Activated CD4-positive, alpha-beta T cell treated with anti-CD3 and anti-CD28 coated beads, Interleukin-2, Interleukin-4, amounts not matched to agents 100 ng/mL and 50 ng/mL, durations not matched to agents 16 hours and 8 hours (primary cell): ENCODE measurements at regions not wholly inside any gene's neighbourhood (a gene's known extent, or its start where the extent isn't known, plus 50 kb on each side); places are given as distances from the start of the nearest gene placed in this dataset.
A peak's percentile ranks its signal among the peaks of the same experiment; 100 is the strongest.
"Not testable (repeated sequence)": the region's sequence is repeated elsewhere in the genome, so short reads cannot be mapped to it uniquely, and the experiment has no call there.

Experiments used
- DNase-seq: peaks from one replicate; pipeline ENCODE4 v3.0.0-alpha.2; 2020; ENCODE audit warnings: low spot score

GRCh38 chr9:89670801-89671434 is 66.1 kb downstream of the GADD45G start:
- no peak for DNase-seq

- no peak for DNase-seq
Observed at GRCh38 chr9:89674667-89675057, 69.8 kb downstream of the GADD45G start.

- DNase-seq: no peak
Observed at GRCh38 chr9:89675058-89675742, 70.4 kb downstream of the GADD45G start.

- DNase-seq: no peak
Observed at GRCh38 chr9:89676281-89676680, 71.5 kb downstream of the GADD45G start.

- DNase-seq: no peak
Observed at GRCh38 chr9:89677702-89678395, 73.0 kb downstream of the GADD45G start.

GRCh38 chr9:89678396-89679015 is 73.7 kb downstream of the GADD45G start:
- no peak for DNase-seq

GRCh38 chr9:89679016-89679415 is 74.2 kb downstream of the GADD45G start:
- no peak for DNase-seq

GRCh38 chr9:89679581-89679980 is 74.8 kb downstream of the GADD45G start:
- DNase-seq: no peak

- DNase-seq: no peak
Observed at GRCh38 chr9:89680547-89681467, 76.0 kb downstream of the GADD45G start.

- not testable (repeated sequence) for DNase-seq
Observed at GRCh38 chr9:89681468-89681859, 76.7 kb downstream of the GADD45G start.

- no peak for DNase-seq
Observed at GRCh38 chr9:89683626-89684025, 78.8 kb downstream of the GADD45G start.

GRCh38 chr9:89684218-89684617 is 79.4 kb downstream of the GADD45G start:
- DNase-seq: no peak

GRCh38 chr9:89684912-89685636 is 80.3 kb downstream of the GADD45G start:
- no peak for DNase-seq

- no peak for DNase-seq
Observed at GRCh38 chr9:89685698-89686097, 80.9 kb downstream of the GADD45G start.

GRCh38 chr9:89686126-89686525 is 81.3 kb downstream of the GADD45G start:
- DNase-seq: no peak

GRCh38 chr9:89686621-89687020 is 81.8 kb downstream of the GADD45G start:
- DNase-seq: no peak

GRCh38 chr9:89687188-89687587 is 82.4 kb downstream of the GADD45G start:
- no peak for DNase-seq

GRCh38 chr9:89687848-89688247 is 83.0 kb downstream of the GADD45G start:
- DNase-seq: no peak

- DNase-seq: peak; percentile 14
Observed at GRCh38 chr9:89689321-89689720, 84.5 kb downstream of the GADD45G start.

GRCh38 chr9:89690334-89690912 is 85.6 kb downstream of the GADD45G start:
- peak; percentile 40 for DNase-seq

- no peak for DNase-seq
Observed at GRCh38 chr9:89695441-89695891, 90.7 kb downstream of the GADD45G start.
